Loucy (cell line): ENCODE measurements at regions not wholly inside any gene's neighbourhood (a gene's known extent, or its start where the extent isn't known, plus 50 kb on each side); places are given as distances from the start of the nearest gene placed in this dataset.

ENCODE experiments used
- CTCF ChIP-seq: fragments of 200-600 bp; sonication (generic); conservative IDR thresholded peaks from 2 replicates; pipeline ENCODE4 v1.5.1; 2014; ENCODE audit warnings: mild to moderate bottlenecking, antibody characterized with exemption, low read length
- EZH2phosphoT487 ChIP-seq: fragments of 200-600 bp; IDR thresholded peaks from 2 replicates; pipeline ENCODE4 v1.6.1; 2018; ENCODE audit warnings: antibody characterized with exemption, mild to moderate bottlenecking, moderate library complexity, borderline replicate concordance

GRCh38 chr2:106997204-106997603 is 111.2 kb upstream of the ST6GAL2 start:
- no peak for TF ChIP-seq CTCF
- no peak for TF ChIP-seq EZH2phosphoT487
